ENCODE measurements at regions not wholly inside any gene's neighbourhood (a gene's known extent, or its start where the extent isn't known, plus 50 kb on each side); places are given as distances from the start of the nearest gene placed in this dataset.

- Mint-ChIP-seq H3K9me3 (ENCODE audit: low read depth, unreplicated experiment) (no peaks in the 10 kb centered on the region), H3K36me3 (ENCODE audit: insufficient read depth, unreplicated experiment) (no peaks in the 10 kb centered on the region), H3K27ac (ENCODE audit: unreplicated experiment) (no peak overlapping the region), H3K4me1 (ENCODE audit: low read depth, unreplicated experiment) (peaks cover 14% of the 10 kb centered on the region), H3K27me3 (ENCODE audit: unreplicated experiment) (no peaks in the 10 kb centered on the region), H3K4me3 (ENCODE audit: low read depth, unreplicated experiment) (no peak overlapping the region)
- DNase-seq, result no peak
- no peak for TF ChIP-seq CTCF (IDR thresholded peaks at IDR 0.05; ENCODE audit: unreplicated experiment)
- intact Hi-C loops (cut with micrococcal nuclease; ENCODE audit: unreplicated experiment), result no loop called here
- no TSS peak for BruUV-seq (replicated peaks)
- CTCF ChIA-PET, result no interaction called here
Observed at GRCh38 chr11:8787372-8787771, 104.8 kb downstream of the RPL27A start.

- Mint-ChIP-seq H3K4me3 (ENCODE audit: low read depth, unreplicated experiment) (no peak overlapping the region), H3K9me3 (ENCODE audit: low read depth, unreplicated experiment) (no peaks in the 10 kb centered on the region), H3K36me3 (ENCODE audit: insufficient read depth, unreplicated experiment) (no peaks in the 10 kb centered on the region), H3K27me3 (ENCODE audit: unreplicated experiment) (no peaks in the 10 kb centered on the region), H3K27ac (ENCODE audit: unreplicated experiment) (no peak overlapping the region), H3K4me1 (ENCODE audit: low read depth, unreplicated experiment) (peaks cover 14% of the 10 kb centered on the region)
- CTCF ChIA-PET, result no interaction called here
- DNase-seq, result no peak
- intact Hi-C loops (cut with micrococcal nuclease; ENCODE audit: unreplicated experiment), result no loop called here
- no TSS peak for BruUV-seq (replicated peaks)
- no peak for TF ChIP-seq CTCF (IDR thresholded peaks at IDR 0.05; ENCODE audit: unreplicated experiment)
Observed at GRCh38 chr11:8788616-8789015, 106.0 kb downstream of the RPL27A start.

- intact Hi-C loops (cut with micrococcal nuclease; ENCODE audit: unreplicated experiment), result no loop called here
- Mint-ChIP-seq H3K4me3 (ENCODE audit: low read depth, unreplicated experiment) (no peak overlapping the region), H3K36me3 (ENCODE audit: insufficient read depth, unreplicated experiment) (no peaks in the 10 kb centered on the region), H3K9me3 (ENCODE audit: low read depth, unreplicated experiment) (no peaks in the 10 kb centered on the region), H3K27me3 (ENCODE audit: unreplicated experiment) (no peaks in the 10 kb centered on the region), H3K4me1 (ENCODE audit: low read depth, unreplicated experiment) (peaks cover 24% of the 10 kb centered on the region), H3K27ac (ENCODE audit: unreplicated experiment) (no peak overlapping the region)
- CTCF ChIA-PET, result no interaction called here
- no TSS peak for BruUV-seq (replicated peaks)
- no peak for DNase-seq
- TF ChIP-seq CTCF (IDR thresholded peaks at IDR 0.05; ENCODE audit: unreplicated experiment), result no peak
Observed at GRCh38 chr11:8789864-8790263, 107.3 kb downstream of the RPL27A start.

- peaks cover 33% of the 10 kb centered on the region for H3K4me1 Mint-ChIP-seq (ENCODE audit: low read depth, unreplicated experiment)
- H3K27ac Mint-ChIP-seq (ENCODE audit: unreplicated experiment), result no peak overlapping the region
- no peak for DNase-seq
- no TSS peak for BruUV-seq (replicated peaks)
- H3K27me3 Mint-ChIP-seq (ENCODE audit: unreplicated experiment), result no peaks in the 10 kb centered on the region
- intact Hi-C loops (cut with micrococcal nuclease; ENCODE audit: unreplicated experiment), result no loop called here
- CTCF ChIA-PET, result interaction anchor here (0.7 kb wide), 1 partner anchor 600 kb away, joined by 3 read pairs; no protein-coding TSS in a partner anchor
- no peaks in the 10 kb centered on the region for H3K36me3 Mint-ChIP-seq (ENCODE audit: insufficient read depth, unreplicated experiment)
- no peak overlapping the region for H3K4me3 Mint-ChIP-seq (ENCODE audit: low read depth, unreplicated experiment)
- H3K9me3 Mint-ChIP-seq (ENCODE audit: low read depth, unreplicated experiment), result peaks cover 2% of the 10 kb centered on the region
- TF ChIP-seq CTCF (IDR thresholded peaks at IDR 0.05; ENCODE audit: unreplicated experiment), result no peak
Observed at GRCh38 chr11:8790968-8791367, 108.4 kb downstream of the RPL27A start.

GRCh38 chr11:8792710-8793109 is 110.1 kb downstream of the RPL27A start:
- no peak for TF ChIP-seq CTCF (IDR thresholded peaks at IDR 0.05; ENCODE audit: unreplicated experiment)
- Mint-ChIP-seq H3K4me3 (ENCODE audit: low read depth, unreplicated experiment) (no peak overlapping the region), H3K27ac (ENCODE audit: unreplicated experiment) (no peak overlapping the region), H3K4me1 (ENCODE audit: low read depth, unreplicated experiment) (peaks cover 33% of the 10 kb centered on the region), H3K27me3 (ENCODE audit: unreplicated experiment) (no peaks in the 10 kb centered on the region), H3K9me3 (ENCODE audit: low read depth, unreplicated experiment) (peaks cover 2% of the 10 kb centered on the region), H3K36me3 (ENCODE audit: insufficient read depth, unreplicated experiment) (no peaks in the 10 kb centered on the region)
- CTCF ChIA-PET, result no interaction called here
- intact Hi-C loops (cut with micrococcal nuclease; ENCODE audit: unreplicated experiment), result no loop called here
- BruUV-seq (replicated peaks), result no TSS peak
- no peak for DNase-seq
